ENCODE measurements at regions not wholly inside any gene's neighbourhood (a gene's known extent, or its start where the extent isn't known, plus 50 kb on each side); places are given as distances from the start of the nearest gene placed in this dataset.

GRCh38 chr6:7473805-7474719 lies 67.4 kb upstream of the DSP start:
- ATAC-seq, result no peak
- no peaks in the 10 kb centered on the region for H3K36me3 Mint-ChIP-seq
- TF ChIP-seq NR2C2 (CRISPR knock-in tag; IDR thresholded peaks at IDR 0.05) (no peak), E2F5 (CRISPR knock-in tag; IDR thresholded peaks at IDR 0.05) (no peak), PRDM15 (CRISPR knock-in tag; IDR thresholded peaks at IDR 0.05) (no peak), ZNF281 (CRISPR knock-in tag; IDR thresholded peaks at IDR 0.05) (no peak), MXD4 (CRISPR knock-in tag; IDR thresholded peaks at IDR 0.05; ENCODE audit: borderline replicate concordance) (no peak), RELA (CRISPR knock-in tag; IDR thresholded peaks at IDR 0.05; ENCODE audit: borderline replicate concordance) (no peak), MAX (CRISPR knock-in tag; IDR thresholded peaks at IDR 0.05) (no peak), MYBL2 (CRISPR knock-in tag; IDR thresholded peaks at IDR 0.05) (no peak), CDX4 (CRISPR knock-in tag; IDR thresholded peaks at IDR 0.05; ENCODE audit: borderline replicate concordance) (no peak), AFF4 (CRISPR knock-in tag; IDR thresholded peaks at IDR 0.05; ENCODE audit: borderline replicate concordance) (no peak), KAT7 (CRISPR knock-in tag; IDR thresholded peaks at IDR 0.05; ENCODE audit: borderline replicate concordance) (no peak), NFE2L1 (CRISPR knock-in tag; IDR thresholded peaks at IDR 0.05) (no peak), AR (CRISPR knock-in tag; IDR thresholded peaks at IDR 0.05) (no peak)
- H3K27ac Mint-ChIP-seq, result no peak overlapping the region
- CTCF ChIA-PET, result no interaction called here
- no peaks in the 10 kb centered on the region for H3K27me3 Mint-ChIP-seq (ENCODE audit: low read depth)
- no peaks in the 10 kb centered on the region for H3K9me3 Mint-ChIP-seq
- no peaks in the 10 kb centered on the region for H3K4me1 Mint-ChIP-seq
- DNase-seq (ENCODE audit: low spot score), result no peak
- no peak overlapping the region for H3K4me3 Mint-ChIP-seq
- POLR2A ChIA-PET, result no interaction called here

Data from WTC11 (cell line).